GM12892 (cell line): ENCODE measurements at regions not wholly inside any gene's neighbourhood (a gene's known extent, or its start where the extent isn't known, plus 50 kb on each side); places are given as distances from the start of the nearest gene placed in this dataset.

ENCODE experiments used
- POLR2AphosphoS5 ChIP-seq: IDR thresholded peaks from 2 replicates; pipeline ENCODE4 v1.6.1; 2011; ENCODE audit warnings: low read depth, low read length, control low read depth
- TAF1 ChIP-seq: IDR thresholded peaks from 2 replicates; pipeline ENCODE4 v1.6.1; 2011; ENCODE audit warnings: low read depth, mild to moderate bottlenecking, control low read depth, low read length, borderline replicate concordance

DNA sequence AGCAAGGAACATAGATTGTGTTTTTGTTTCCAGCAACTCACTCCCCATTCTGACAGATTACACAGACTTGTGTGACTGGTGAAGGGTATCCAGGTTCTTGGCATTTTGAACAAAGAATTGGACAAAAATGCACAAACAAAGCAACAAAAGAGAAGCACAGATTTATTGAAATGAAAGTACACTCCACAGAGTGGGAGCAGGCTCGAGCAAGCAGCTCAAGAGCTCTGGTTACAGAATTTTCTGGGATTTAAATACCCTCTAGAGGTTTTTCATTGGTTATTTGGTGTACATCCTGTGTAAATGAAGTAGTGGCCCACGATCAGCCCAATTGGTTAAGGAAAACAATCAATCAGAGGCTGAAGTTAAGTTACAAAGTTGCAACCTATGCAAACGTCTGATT lies 155.0 kb upstream of the JADE1 start:
- no peak for TF ChIP-seq TAF1
- no peak for TF ChIP-seq POLR2AphosphoS5
